GM19043 (cell line): ENCODE measurements at regions not wholly inside any gene's neighbourhood (a gene's known extent, or its start where the extent isn't known, plus 50 kb on each side); places are given as distances from the start of the nearest gene placed in this dataset.

ENCODE experiments used
- ATAC-seq: cut with Tn5 transposase; IDR thresholded peaks from one replicate; pipeline ENCODE4 v1.9.1; 2021; ENCODE audit warnings: low read depth; ENCODE audit not compliant: unreplicated experiment

DNA sequence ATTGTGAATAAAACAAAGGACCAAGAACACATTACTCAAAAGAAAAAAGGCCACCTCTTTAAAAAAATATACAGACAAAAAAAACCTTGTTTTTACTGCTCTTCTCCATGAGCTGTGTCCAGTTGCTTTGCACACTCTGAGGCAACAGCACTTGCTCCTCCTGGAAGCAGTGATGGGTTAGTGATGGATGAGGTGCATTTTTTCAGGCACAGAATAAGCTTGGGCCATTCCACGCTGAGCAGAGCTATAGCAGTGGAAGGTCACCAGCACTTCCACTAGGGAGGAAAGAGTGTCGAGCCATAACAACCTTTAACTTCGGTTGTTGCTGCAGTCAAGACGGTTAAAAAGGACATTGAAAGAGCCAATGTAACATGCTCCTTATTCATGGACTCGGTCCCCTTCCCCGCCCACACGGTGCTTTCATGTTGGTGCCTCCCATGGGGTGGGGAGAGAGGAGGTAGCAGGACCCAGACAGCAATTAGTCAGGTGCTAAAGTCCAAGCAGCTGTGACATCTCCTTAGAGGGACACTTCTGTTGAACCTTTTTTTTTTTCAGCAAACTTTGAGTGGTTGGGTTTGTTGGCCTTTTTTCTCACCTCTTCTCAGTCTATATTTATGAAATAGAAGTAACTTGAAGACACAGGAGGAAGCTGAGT is 136.5 kb upstream of the ADARB2 start:
- no peak for ATAC-seq

DNA sequence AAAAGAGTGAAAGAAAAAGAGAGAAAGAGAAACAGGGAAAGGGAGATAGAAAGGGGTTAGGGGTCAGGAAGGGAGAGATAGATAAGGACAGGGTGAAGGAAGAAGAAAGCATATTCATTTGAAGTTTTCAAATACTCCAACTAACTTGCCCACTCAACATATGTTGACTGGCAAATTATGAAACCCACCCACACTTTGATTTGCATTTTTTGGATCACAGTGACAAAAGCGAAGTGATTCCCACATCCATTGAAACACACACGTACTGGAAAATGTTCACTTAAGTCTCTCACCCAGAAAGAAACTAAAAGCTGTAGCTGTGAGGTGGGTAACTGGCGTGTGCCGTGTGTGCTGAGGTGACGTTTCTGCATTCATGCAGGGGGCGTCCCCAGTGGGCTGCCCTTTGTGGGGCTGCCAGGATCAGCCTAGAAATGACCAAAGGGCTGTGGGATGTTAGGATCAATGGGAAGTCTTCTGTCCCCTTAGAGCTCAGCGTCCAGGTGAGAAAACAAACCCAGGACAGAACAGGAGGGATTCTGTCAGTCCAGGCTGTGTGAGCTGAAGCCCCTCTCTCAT is 134.9 kb upstream of the ADARB2 start:
- no peak for ATAC-seq

DNA sequence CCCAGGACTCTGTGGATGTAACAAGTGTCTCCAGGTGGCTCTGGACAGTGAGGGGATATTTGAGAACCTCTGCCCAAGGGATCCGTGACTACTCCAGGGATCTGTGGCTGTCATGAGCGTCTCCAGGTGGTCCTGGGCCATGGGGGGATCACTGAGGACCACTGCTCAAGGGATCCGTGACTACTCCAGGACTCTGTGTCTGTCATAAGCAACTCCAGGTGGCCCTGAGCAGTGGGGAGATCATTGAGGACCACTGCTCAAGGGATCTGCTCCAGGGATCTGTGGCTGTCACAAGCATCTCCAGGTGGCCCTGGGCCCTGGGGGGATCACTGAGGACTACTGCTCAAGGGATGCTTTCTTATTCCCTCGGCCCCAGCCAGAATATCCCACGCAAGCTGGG is 133.2 kb upstream of the ADARB2 start:
- ATAC-seq = no peak

DNA sequence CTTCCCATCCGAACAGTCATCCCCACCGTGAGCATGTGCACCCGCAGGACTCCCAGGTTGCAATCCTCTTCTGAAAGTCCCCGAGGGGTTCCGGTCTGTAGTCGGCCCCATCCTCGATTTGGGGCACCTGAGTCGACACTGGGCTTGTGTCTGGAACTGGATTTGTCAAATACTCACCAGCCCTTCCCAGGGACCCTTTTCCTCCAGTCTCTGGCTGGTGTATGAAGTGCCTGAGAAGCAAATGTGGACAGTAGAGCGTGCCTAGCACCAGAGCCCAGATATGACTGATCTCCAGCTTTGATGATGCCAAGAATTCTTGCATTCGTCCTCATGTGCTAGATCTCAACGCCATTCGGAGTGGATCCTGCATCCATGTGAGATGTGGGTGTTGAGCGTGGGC is 132.5 kb upstream of the ADARB2 start:
- ATAC-seq = no peak

DNA sequence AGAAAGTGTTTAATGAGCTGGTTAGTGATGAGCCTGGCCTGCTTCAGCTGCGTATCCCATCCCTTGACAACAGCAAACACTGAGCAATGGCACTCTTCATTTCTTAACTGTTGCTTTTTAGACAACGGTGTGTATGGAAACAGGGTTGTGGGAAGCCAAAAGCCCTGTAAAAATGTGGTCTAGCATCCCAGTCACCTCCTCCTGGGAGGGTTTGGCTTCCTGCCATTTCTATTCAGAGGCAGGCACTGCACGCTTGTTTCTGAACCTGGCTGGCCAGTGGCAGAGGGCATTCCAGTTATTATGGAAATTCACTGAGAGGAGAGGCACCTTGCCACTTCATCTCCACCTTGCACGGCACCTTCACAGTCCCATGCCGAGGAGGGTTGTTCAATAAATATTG is 123.0 kb upstream of the ADARB2 start:
- no peak for ATAC-seq

DNA sequence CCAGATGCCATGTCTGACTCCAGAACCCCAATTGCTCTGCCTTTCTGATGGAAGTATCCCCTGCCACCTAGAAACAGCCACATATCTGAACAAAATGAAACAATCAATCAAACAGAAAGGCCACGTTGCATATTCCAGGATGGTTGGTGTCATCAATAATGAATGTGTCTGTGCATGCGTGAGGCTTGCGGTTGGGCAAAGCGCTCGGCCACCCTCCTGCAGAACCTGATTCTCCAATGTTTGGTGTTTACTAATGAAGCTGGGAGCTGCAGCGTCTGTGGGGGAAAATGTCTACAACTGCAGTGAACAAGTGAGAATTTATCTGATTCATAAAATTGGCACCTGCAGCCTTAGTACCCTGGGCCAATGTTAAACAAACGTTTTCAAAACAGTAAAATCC is 121.2 kb upstream of the ADARB2 start:
- ATAC-seq = no peak

DNA sequence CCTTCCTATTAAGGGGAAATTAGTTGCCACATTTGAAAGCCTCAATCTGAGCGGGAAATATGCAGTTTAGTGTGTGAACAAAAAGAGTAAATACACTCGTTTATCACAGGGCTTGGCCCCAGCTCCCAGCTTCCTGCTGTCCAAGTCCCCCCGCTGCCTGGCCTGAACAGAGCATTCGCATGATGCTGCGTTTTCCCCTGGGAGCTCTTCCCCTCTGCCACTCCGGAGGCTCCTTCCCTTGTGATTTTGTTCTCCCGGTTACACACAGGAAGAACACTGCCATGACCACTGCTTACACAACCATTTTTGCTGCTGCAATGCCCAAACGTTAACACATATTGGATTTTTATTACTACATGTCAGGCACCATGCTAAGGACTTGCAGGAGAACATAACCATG is 120.7 kb upstream of the ADARB2 start:
- ATAC-seq = no peak

DNA sequence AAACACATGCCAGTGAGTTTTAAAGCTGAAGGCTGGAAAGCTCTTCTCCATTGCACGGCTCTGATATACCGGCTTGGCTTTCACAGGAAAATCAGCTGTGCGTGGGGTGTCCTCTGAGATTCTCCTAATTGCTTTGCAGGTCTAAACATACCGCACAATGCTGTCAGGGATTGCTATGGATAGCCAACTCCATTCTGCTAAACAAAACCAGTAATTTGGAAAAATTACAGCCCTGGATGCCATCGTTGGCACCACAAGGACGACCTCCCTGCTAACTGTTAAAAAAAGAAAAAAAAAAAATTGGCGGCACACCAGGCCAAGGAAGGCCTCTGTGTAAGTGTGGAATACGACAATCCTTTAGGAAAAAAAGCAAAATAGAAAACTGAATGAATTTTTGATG is 118.6 kb upstream of the ADARB2 start:
- ATAC-seq = no peak

DNA sequence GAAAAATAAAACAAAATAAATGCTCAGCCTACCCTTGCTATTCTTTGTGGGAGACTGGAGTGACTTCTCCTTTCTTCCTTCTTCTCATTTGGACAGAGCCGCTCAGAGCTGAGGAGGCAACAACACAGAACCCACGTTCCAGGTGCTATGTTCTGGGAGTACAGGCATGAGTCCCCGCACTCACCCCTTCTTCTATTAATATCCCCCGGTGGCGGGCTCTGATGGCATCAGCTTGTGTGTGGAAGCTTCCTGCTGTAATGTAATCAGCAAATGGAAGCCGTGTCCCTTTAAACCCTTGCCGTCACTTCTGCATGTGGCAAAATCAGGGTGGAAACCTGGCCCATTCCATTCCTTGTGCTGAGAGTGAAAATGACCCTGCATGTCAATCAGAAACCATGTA is 116.9 kb upstream of the ADARB2 start:
- no peak for ATAC-seq

DNA sequence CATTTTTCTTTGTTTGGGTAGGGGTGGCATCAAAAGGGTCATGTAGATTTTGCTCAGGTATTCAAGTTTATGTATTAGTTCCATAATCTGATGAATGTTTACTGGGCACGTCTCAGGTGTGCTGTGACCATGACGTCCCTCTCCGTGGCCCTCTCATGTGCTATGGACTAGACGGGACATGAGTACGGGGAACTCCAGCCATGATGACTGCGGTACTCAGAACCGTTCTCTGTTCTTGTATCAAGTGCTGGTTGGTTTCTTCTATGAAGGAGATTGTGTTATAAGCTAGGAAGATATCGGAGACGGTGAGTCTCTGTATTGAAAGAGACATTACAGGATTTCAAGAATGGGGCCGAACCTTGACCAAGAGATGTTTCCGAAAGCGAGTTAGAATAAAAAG is 116.5 kb upstream of the ADARB2 start:
- no peak for ATAC-seq

DNA sequence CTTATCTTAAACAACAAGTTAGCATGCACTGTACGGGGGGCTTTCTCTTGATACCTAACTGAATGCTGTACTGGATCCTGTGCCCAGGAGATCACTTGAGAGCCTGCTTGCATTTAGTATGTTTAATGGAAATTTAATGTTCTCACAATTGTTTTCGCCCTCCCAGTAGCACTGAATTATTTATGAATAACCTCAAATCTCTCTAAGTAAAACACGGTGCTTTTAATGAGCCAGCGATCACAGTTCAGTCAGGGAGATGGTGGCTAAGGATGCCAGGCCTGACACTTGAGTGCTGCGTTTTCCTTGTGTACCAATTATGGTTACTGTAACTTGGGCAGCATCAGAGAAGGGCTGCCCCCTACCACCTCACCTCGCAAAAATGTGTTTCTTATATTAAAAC is 115.5 kb upstream of the ADARB2 start:
- no peak for ATAC-seq

DNA sequence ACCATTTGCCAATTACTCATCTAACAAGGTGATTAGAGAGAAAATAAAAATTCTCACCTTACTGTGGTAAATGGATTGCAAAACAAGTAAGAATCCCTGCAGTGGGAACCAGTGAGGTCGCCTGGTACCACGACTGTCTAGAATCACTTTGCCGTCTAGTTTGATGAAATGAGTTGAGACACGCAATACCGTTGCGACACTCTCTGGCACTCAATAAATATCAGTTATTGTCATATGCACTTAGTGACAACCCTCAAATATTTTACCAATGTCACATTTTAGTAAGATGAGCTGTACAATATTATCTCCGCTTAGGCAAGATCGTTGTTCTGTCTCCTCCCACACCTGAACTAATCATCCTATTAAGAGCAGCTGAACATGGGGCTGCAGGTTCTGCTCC is 114.4 kb upstream of the ADARB2 start:
- ATAC-seq = no peak

DNA sequence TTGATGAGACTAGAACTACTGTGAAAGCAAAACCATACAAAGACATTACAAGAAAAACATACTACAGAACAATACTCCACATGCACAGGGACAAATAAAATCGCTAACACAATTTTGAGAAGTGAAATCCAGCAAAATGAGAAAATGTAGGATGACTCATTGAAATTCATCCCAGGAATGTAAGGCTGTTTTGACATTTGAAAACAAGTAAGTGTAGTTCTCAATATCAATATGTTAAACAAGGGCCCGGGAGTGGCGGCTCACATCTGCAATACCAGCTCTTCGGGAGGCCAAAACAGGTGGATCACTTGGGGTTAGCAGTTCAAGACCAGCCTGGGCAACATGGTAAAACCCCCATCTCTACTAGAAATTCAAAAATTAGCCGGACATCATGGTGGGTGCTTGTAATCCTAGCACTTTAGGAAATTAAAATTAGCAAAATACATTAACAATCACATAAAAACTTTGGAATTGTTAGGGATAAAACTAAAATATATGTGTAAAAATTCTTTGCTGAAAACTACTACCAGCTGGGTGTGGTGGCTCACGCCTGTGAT is 113.7 kb upstream of the ADARB2 start:
- no peak for ATAC-seq

DNA sequence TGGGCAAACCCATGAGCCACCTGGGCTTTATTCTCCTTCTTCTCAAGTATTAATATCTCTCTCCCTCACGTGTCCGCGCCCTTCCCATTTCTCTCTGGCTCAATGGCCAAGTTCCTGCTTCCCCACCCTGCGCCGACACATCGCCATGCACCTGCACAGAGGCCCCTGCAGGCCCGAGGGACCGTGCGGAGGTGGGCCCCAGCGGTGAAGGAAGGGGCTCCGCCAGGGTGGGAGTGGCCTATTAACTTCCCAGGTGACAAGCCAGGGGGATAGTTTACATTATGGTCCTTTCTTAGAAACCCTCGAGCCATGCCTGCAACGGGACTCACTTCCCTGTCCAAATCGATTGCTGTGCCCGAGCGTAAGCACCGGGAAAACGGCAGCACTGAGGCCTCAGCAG is 110.0 kb upstream of the ADARB2 start:
- no peak for ATAC-seq

DNA sequence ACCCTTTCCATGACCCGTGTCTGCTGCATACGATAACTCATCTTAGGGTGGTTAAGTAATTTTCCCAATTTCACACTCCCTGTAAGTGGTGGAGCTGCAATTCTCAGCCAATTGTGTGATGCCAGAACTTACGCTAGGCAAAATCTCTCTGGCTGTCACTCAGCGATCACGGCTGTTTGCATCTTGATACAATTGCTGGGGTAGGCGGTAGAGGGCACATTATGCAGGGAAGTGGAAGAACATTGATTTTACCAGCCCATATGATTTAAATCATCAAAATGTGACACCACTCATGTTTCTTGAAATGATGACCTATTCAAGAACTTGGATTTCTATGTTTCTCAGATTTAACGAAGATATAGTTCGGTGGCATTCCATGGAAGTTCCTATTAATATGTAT is 108.7 kb upstream of the ADARB2 start:
- ATAC-seq = no peak

DNA sequence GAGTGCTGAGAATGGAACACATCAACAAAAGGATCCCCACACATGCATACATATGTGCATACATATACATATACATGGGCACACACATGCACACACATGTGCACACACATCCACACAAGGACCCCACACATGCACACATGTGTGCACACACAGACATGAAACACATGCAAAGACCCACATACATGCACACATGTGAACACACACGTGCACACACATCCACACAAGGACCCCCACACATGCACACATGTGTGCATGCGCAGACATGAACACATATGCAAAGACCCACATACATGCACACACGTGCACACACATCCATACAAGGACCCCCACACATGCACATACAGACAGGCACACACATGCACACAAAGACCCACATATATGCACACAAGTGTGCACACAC is 104.4 kb upstream of the ADARB2 start:
- ATAC-seq = no peak

DNA sequence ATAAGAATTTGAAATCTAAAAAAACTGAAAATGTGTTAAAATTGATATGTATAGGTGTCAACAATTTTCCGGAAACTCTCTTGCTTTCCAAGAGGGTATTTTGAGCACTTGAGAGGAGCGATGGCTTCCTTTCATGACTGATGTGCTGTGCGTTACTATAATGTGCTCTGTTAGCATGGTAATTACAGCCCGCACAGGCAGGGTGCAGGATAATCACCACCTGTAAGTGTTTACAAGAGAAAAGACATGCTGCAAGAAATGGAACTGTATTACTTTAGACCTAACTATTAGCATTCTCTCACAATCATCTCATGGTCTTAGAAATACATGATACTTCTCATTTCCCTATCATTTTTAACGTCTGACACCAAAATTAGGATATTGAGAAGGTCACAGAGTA is 92.4 kb upstream of the ADARB2 start:
- no peak for ATAC-seq

DNA sequence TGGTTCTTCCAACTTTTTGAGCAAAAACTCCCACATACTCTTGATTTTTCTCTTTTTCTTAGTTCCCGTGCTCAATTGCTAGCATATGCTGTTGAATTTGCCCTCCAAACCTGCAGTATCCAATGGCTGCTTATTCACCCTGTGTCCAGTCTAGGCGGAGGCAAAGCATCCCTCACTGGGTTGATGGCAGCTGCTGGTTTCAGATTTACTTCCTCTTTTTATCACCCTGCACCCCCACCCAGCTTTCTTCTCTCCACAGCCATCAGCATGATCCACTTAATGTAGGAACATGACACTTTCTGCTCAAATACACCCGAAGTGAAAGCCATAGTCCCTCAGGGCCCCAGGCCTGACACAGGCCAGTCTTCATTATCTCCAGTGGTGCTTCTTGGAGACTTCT is 87.6 kb upstream of the ADARB2 start:
- ATAC-seq = peak; percentile 89

DNA sequence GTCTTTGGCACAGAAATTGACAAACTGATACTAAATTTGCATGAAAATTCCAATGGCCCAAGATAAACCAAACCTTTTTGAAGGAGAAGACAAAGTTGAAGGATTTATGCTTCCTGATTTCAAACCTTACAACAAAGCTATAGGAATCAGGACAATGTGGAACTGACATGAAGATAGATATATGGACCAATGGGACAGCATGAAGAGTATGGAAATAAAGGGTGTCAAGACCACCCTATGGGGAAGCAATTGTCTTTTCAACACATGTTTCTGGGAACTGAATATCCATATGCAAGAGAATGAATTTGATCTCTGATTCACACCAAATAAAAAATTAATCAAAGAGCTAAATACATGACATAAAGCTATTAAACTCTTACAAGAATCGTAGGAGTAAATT is 77.2 kb upstream of the ADARB2 start:
- ATAC-seq = no peak

DNA sequence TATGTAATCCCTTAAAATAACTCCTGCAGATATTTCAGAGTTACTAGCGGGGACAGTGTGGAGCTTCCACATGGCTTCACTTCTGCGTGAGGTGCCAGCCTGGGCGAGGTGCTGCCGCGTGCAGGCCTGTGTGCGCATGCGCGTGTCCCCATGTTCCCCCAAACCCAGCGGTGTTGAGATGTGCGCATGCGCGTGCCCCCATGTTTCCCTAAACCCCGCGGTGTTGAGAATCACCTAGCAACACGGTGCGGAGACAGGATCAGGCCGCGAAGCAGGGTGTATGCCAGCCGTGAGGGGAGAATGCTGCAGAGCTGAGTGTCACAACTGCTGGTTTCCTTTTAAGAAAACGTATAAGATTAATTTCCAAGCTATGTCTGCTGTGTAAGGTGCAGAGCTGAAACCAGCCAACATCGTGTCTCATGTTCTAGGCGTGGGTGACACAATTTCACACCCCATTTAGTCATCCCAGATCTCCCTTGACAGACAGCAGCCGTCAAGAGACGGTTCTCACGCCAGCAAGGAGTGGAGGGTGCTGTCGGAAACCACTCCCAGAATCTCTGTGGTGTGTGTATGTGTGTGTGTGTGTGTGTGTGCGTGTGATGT is 71.9 kb upstream of the ADARB2 start:
- no peak for ATAC-seq

DNA sequence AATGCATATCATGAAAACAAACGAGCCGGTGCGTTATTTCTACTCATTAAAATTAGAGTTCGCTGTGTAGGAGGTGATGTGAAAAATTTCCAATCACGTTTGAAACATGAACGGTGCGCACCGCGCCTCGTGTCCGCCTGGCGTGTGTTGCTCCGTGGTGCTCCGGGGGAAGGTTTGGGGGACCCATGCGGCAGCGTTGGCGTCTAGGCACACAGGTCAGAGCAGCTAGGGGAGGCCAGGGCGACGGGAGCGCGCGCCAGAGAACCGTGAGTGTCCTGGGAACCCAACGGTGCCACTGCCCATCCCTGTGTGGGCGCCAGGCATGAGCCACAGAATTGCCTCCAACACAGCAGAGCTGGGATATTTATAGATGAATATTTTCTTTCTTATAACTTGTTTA is 70.6 kb upstream of the ADARB2 start:
- ATAC-seq = no peak

DNA sequence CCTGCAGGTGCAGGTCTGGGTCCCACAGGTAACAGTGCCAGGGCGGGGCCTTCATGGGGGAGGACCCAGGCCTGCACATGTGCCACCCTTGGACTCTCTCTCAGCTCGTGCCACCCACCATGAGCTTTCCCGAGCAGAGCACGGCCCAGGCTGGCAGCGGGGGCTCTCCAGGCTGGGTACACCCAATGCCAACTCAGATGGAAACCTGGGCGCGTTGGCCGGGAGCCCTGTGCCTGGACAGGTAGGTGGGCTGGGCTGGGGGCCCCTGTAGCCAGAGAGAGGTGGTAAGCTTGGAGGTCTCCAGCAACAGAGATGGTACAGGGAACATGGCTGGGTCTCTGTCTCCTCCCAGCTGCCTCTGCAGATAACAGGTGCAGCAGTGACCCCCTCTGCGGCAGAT is 69.9 kb upstream of the ADARB2 start:
- no peak for ATAC-seq
